ENCODE measurements at regions not wholly inside any gene's neighbourhood (a gene's known extent, or its start where the extent isn't known, plus 50 kb on each side); places are given as distances from the start of the nearest gene placed in this dataset.

- H3K4me3 ChIP-seq (ENCODE audit: low read depth, low read length) = no peak overlapping the region
- no peak for TF ChIP-seq CTCF (conservative IDR thresholded peaks at IDR 0.05; ENCODE audit: low read depth, low read length)
- DNase-seq (ENCODE audit: low read depth) = no peak
These were observed 1028.3 kb downstream of the BRD1 start for GRCh38 chr22:48799227-48799970.

GRCh38 chr22:48798281-48799226 lies 1029.1 kb downstream of the BRD1 start:
- H3K4me3 ChIP-seq (ENCODE audit: low read depth, low read length) = no peak overlapping the region
- no peak for DNase-seq (ENCODE audit: low read depth)
- TF ChIP-seq CTCF (conservative IDR thresholded peaks at IDR 0.05; ENCODE audit: low read depth, low read length) = no peak

GRCh38 chr22:48797731-48798130 lies 1029.9 kb downstream of the BRD1 start:
- TF ChIP-seq CTCF (conservative IDR thresholded peaks at IDR 0.05; ENCODE audit: low read depth, low read length) = no peak
- no peak overlapping the region for H3K4me3 ChIP-seq (ENCODE audit: low read depth, low read length)
- no peak for DNase-seq (ENCODE audit: low read depth)

- TF ChIP-seq CTCF (conservative IDR thresholded peaks at IDR 0.05; ENCODE audit: low read depth, low read length) = no peak
- no peak overlapping the region for H3K4me3 ChIP-seq (ENCODE audit: low read depth, low read length)
- DNase-seq (ENCODE audit: low read depth) = no peak
These were observed 1031.2 kb downstream of the BRD1 start for GRCh38 chr22:48796310-48797015.

GRCh38 chr22:48795664-48796063 lies 1032.0 kb downstream of the BRD1 start:
- no peak overlapping the region for H3K4me3 ChIP-seq (ENCODE audit: low read depth, low read length)
- DNase-seq (ENCODE audit: low read depth) = no peak
- no peak for TF ChIP-seq CTCF (conservative IDR thresholded peaks at IDR 0.05; ENCODE audit: low read depth, low read length)

GRCh38 chr22:48794906-48795305 lies 1032.8 kb downstream of the BRD1 start:
- no peak for TF ChIP-seq CTCF (conservative IDR thresholded peaks at IDR 0.05; ENCODE audit: low read depth, low read length)
- DNase-seq (ENCODE audit: low read depth) = no peak
- H3K4me3 ChIP-seq (ENCODE audit: low read depth, low read length) = no peak overlapping the region
